ENCODE measurements at regions not wholly inside any gene's neighbourhood (a gene's known extent, or its start where the extent isn't known, plus 50 kb on each side); places are given as distances from the start of the nearest gene placed in this dataset.

GRCh38 chr2:37468170-37468569 lies 123.7 kb downstream of the QPCT start:
- no peak overlapping the region for H3K4me3 Mint-ChIP-seq
- peaks cover 7% of the 10 kb centered on the region for H3K9me3 Mint-ChIP-seq
- no peak overlapping the region for H3K27ac Mint-ChIP-seq
- Histone ChIP-seq H3K27ac (ENCODE audit: low read depth in 1 of 2, low read length in 2 of 2) (no peak overlapping the region), H3K27me3 (ENCODE audit: control insufficient read depth in 1 of 2, insufficient read depth in 2 of 2, low read length in 2 of 2) (no peaks in the 10 kb centered on the region), H3K4me1 (ENCODE audit: insufficient read depth, low read length) (no peaks in the 10 kb centered on the region), H3K36me3 (ENCODE audit: insufficient read depth, low read length) (no peaks in the 10 kb centered on the region), H3K4me3 (ENCODE audit: low read length) (no peak overlapping the region), H3K9me3 (ENCODE audit: control insufficient read depth in 1 of 2, insufficient read depth in 1 of 2, low read length in 2 of 2) (no peaks in the 10 kb centered on the region)
- H3K27me3 Mint-ChIP-seq = no peaks in the 10 kb centered on the region
- no peaks in the 10 kb centered on the region for H3K36me3 Mint-ChIP-seq (ENCODE audit: low read depth)
- POLR2A ChIA-PET = interaction anchor here (0.7 kb wide), 1 partner anchor 8 kb away, joined by 3 read pairs; no protein-coding TSS in a partner anchor
- TF ChIP-seq, protein P1, sequence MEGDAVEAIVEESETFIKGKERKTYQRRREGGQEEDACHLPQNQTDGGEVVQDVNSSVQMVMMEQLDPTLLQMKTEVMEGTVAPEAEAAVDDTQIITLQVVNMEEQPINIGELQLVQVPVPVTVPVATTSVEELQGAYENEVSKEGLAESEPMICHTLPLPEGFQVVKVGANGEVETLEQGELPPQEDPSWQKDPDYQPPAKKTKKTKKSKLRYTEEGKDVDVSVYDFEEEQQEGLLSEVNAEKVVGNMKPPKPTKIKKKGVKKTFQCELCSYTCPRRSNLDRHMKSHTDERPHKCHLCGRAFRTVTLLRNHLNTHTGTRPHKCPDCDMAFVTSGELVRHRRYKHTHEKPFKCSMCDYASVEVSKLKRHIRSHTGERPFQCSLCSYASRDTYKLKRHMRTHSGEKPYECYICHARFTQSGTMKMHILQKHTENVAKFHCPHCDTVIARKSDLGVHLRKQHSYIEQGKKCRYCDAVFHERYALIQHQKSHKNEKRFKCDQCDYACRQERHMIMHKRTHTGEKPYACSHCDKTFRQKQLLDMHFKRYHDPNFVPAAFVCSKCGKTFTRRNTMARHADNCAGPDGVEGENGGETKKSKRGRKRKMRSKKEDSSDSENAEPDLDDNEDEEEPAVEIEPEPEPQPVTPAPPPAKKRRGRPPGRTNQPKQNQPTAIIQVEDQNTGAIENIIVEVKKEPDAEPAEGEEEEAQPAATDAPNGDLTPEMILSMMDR (IDR thresholded peaks at IDR 0.05) = no peak
- H3K4me1 Mint-ChIP-seq (ENCODE audit: low read depth) = peaks cover 7% of the 10 kb centered on the region
- CTCF ChIA-PET = no interaction called here
- ATAC-seq (ENCODE audit: poor library complexity) = no peak
- intact Hi-C loops (cut with DNase I, micrococcal nuclease) = no loop called here
- DNase-seq = no peak

GRCh38 chr2:37469126-37469525 lies 124.7 kb downstream of the QPCT start:
- ATAC-seq (ENCODE audit: poor library complexity) = no peak
- Mint-ChIP-seq H3K4me1 (ENCODE audit: low read depth) (peaks cover 2% of the 10 kb centered on the region), H3K4me3 (no peak overlapping the region), H3K27ac (no peak overlapping the region), H3K9me3 (peaks cover 6% of the 10 kb centered on the region), H3K27me3 (no peaks in the 10 kb centered on the region), H3K36me3 (ENCODE audit: low read depth) (no peaks in the 10 kb centered on the region)
- Histone ChIP-seq H3K27me3 (ENCODE audit: control insufficient read depth in 1 of 2, insufficient read depth in 2 of 2, low read length in 2 of 2) (no peaks in the 10 kb centered on the region), H3K36me3 (ENCODE audit: insufficient read depth, low read length) (no peaks in the 10 kb centered on the region), H3K9me3 (ENCODE audit: control insufficient read depth in 1 of 2, insufficient read depth in 1 of 2, low read length in 2 of 2) (no peaks in the 10 kb centered on the region), H3K4me1 (ENCODE audit: insufficient read depth, low read length) (no peaks in the 10 kb centered on the region), H3K4me3 (ENCODE audit: low read length) (no peak overlapping the region), H3K27ac (ENCODE audit: low read depth in 1 of 2, low read length in 2 of 2) (no peak overlapping the region)
- ChIA-PET CTCF (no interaction called here), POLR2A (no interaction called here)
- TF ChIP-seq, protein P1 (IDR thresholded peaks at IDR 0.05) = no peak
- DNase-seq = no peak
- intact Hi-C loops (cut with DNase I, micrococcal nuclease) = no loop called here

GRCh38 chr2:37471104-37471503 lies 126.7 kb downstream of the QPCT start:
- Mint-ChIP-seq H3K4me3 (no peak overlapping the region), H3K36me3 (ENCODE audit: low read depth) (no peaks in the 10 kb centered on the region), H3K4me1 (ENCODE audit: low read depth) (no peaks in the 10 kb centered on the region), H3K27me3 (no peaks in the 10 kb centered on the region), H3K9me3 (peaks cover 3% of the 10 kb centered on the region), H3K27ac (no peak overlapping the region)
- Histone ChIP-seq H3K9me3 (ENCODE audit: control insufficient read depth in 1 of 2, insufficient read depth in 1 of 2, low read length in 2 of 2) (no peaks in the 10 kb centered on the region), H3K4me1 (ENCODE audit: insufficient read depth, low read length) (no peaks in the 10 kb centered on the region), H3K27me3 (ENCODE audit: control insufficient read depth in 1 of 2, insufficient read depth in 2 of 2, low read length in 2 of 2) (no peaks in the 10 kb centered on the region), H3K36me3 (ENCODE audit: insufficient read depth, low read length) (no peaks in the 10 kb centered on the region), H3K4me3 (ENCODE audit: low read length) (no peak overlapping the region), H3K27ac (ENCODE audit: low read depth in 1 of 2, low read length in 2 of 2) (no peak overlapping the region)
- POLR2A ChIA-PET = no interaction called here
- ATAC-seq (ENCODE audit: poor library complexity) (no peak), DNase-seq (no peak)
- TF ChIP-seq, protein P1 (IDR thresholded peaks at IDR 0.05) = no peak
- intact Hi-C loops (cut with DNase I, micrococcal nuclease) = loop anchor here in 1 of 2 experiments (5.0 kb wide), 1 partner anchor 34 kb away; no protein-coding TSS in a partner anchor
- CTCF ChIA-PET = interaction anchor here (1.5 kb wide), 1 partner anchor 18 kb away, joined by 3 read pairs; no protein-coding TSS in a partner anchor

Measured in CD4-positive, alpha-beta T cell (primary cell).